ENCODE measurements at regions not wholly inside any gene's neighbourhood (a gene's known extent, or its start where the extent isn't known, plus 50 kb on each side); places are given as distances from the start of the nearest gene placed in this dataset.
"Not testable (repeated sequence)": the region's sequence is repeated elsewhere in the genome, so short reads cannot be mapped to it uniquely, and the experiment has no call there.

DNA sequence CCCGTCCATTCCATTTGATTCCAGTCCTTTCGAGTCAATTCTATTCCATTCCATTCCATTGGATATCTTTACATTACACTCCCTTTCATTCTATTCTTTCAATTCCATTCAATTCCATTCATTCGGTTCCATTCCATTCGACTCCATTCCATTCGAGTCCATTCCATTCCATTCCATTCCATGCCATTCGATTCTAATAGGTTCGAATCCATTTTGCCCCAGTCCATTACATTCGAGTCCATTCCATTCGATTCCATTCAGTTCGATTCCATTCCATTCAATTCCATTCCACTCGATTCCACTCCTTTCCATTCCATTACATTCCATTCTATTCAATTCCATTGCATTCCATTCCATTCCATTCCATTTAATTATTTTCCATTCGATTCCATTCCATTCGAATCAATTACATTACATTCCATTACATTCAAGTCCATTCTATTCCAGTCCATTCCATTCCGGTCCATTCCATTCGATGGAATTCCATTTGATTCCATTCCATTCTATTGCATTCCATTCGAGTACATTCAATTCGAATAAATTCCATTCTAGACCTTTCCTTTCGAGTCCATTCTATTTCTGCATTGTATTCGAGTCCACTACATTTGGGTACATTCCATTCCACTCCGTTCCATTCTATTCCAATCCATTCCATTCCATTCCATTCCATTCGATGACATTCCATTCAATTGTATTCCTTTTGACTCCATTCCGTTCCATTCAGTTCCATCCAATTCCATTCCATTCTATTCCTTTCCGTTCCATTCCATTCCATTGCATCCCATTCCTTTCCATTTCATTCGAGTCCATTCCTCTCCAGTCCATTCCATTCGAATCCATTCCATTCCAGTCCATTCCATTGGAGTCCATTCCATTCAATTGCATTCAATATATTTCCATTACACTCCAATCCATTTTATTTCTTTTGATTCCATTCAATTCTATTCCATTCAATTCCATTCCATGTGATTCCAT, 2604.8 kb upstream of the TPTE start:
- DNase-seq = no peak
- no peak for TF ChIP-seq EZH2phosphoT487 (IDR thresholded peaks at IDR 0.05; ENCODE audit: borderline replicate concordance, low read length)
- TF ChIP-seq EZH2 (IDR thresholded peaks at IDR 0.05; ENCODE audit: low read length, unreplicated experiment) = no peak
- no peak for TF ChIP-seq CTCF (conservative IDR thresholded peaks at IDR 0.05; ENCODE audit: low read depth, low read length)
- H3K27ac ChIP-seq (ENCODE audit: low read length) = no peak overlapping the region
- no peak overlapping the region for H3K4me2 ChIP-seq (ENCODE audit: low read length)
- intact Hi-C loops (cut with micrococcal nuclease) = no loop called here
- H2AFZ ChIP-seq (ENCODE audit: low read length) = no peak overlapping the region
- H3K36me3 ChIP-seq (ENCODE audit: low read depth, low read length) = no peaks in the 10 kb centered on the region
- H3F3A ChIP-seq (ENCODE audit: low read length, unreplicated experiment) = no peaks in the 10 kb centered on the region
- H3K4me3 ChIP-seq (ENCODE audit: low read length) = no peak overlapping the region
- H3K4me1 ChIP-seq (ENCODE audit: insufficient read depth, low read length) = no peaks in the 10 kb centered on the region
- no peaks in the 10 kb centered on the region for H4K20me1 ChIP-seq (ENCODE audit: low read length)
- no peaks in the 10 kb centered on the region for H3K79me2 ChIP-seq (ENCODE audit: low read length)
- no peaks in the 10 kb centered on the region for H3K27me3 ChIP-seq (ENCODE audit: low read length)
- no peaks in the 10 kb centered on the region for H3K9me2 ChIP-seq (replicated peaks; ENCODE audit: low read length)
- no peaks in the 10 kb centered on the region; the same call in none of the 2 replicates for H3K9me3 ChIP-seq (ENCODE audit: low read length)
- ChIA-PET CTCF (no interaction called here), POLR2A (ENCODE audit: unreplicated experiment) (no interaction called here)
- no peak for ATAC-seq
- no peak overlapping the region for H3K9ac ChIP-seq (ENCODE audit: low read length)
- no TSS peak for BruUV-seq (replicated peaks)

- H3K4me2 ChIP-seq (ENCODE audit: low read length) = no peak overlapping the region
- no peaks in the 10 kb centered on the region for H3K36me3 ChIP-seq (ENCODE audit: low read depth, low read length)
- H3K4me1 ChIP-seq (ENCODE audit: insufficient read depth, low read length) = no peaks in the 10 kb centered on the region
- no TSS peak for BruUV-seq (replicated peaks)
- POLR2A ChIA-PET (ENCODE audit: unreplicated experiment) = no interaction called here
- no peaks in the 10 kb centered on the region for H3K79me2 ChIP-seq (ENCODE audit: low read length)
- no peaks in the 10 kb centered on the region for H4K20me1 ChIP-seq (ENCODE audit: low read length)
- H3K9me3 ChIP-seq (ENCODE audit: low read length) = no peaks in the 10 kb centered on the region; the same call in none of the 2 replicates
- CTCF ChIA-PET = no interaction called here
- H3K9me2 ChIP-seq (replicated peaks; ENCODE audit: low read length) = no peaks in the 10 kb centered on the region
- H2AFZ ChIP-seq (ENCODE audit: low read length) = no peak overlapping the region
- ATAC-seq (no peak), DNase-seq (no peak)
- no peak overlapping the region for H3K9ac ChIP-seq (ENCODE audit: low read length)
- no peak overlapping the region for H3K27ac ChIP-seq (ENCODE audit: low read length)
- H3K4me3 ChIP-seq (ENCODE audit: low read length) = no peak overlapping the region
- H3F3A ChIP-seq (ENCODE audit: low read length, unreplicated experiment) = no peaks in the 10 kb centered on the region
- no peaks in the 10 kb centered on the region for H3K27me3 ChIP-seq (ENCODE audit: low read length)
- TF ChIP-seq EZH2phosphoT487 (IDR thresholded peaks at IDR 0.05; ENCODE audit: borderline replicate concordance, low read length) (no peak), CTCF (conservative IDR thresholded peaks at IDR 0.05; ENCODE audit: low read depth, low read length) (no peak), EZH2 (IDR thresholded peaks at IDR 0.05; ENCODE audit: low read length, unreplicated experiment) (no peak)
- intact Hi-C loops (cut with micrococcal nuclease) = no loop called here
These were observed 2603.7 kb upstream of the TPTE start for GRCh38 chr21:7917729-7918128.

DNA sequence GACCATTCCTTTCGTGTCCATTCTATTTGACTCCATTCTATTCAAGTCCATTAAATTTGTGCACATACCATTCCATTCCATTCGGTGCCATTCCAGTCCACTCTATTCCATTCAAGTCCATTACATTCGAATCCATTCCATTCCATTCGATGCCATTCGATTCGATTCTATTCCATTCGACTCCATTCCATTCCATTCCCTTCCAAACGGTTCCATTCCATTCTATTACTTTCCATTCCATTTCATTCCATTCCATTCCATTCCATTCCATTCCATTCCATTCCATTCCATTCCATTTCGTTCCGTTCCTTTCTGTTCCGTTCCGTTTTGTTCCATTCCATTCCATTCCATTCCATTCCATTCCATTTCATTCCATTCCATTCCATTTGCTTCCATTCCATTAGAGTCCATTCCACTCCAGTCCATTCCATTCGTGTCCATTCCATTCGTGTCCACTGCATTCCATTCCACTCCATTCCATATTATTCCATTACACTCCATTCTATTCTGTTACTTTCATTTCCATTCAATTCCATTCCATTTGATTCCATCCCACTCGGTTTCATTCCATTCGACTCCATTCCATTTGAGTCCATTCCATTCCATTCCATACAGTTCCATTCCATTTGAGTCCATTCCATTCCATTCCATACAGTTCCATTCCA, 2595.3 kb upstream of the TPTE start:
- H3K9ac ChIP-seq (ENCODE audit: low read length); H3K4me3 ChIP-seq (ENCODE audit: low read length); H3K4me2 ChIP-seq (ENCODE audit: low read length); H3F3A ChIP-seq (ENCODE audit: low read length, unreplicated experiment); CTCF ChIA-PET; H4K20me1 ChIP-seq (ENCODE audit: low read length); H3K27me3 ChIP-seq (ENCODE audit: low read length); H2AFZ ChIP-seq (ENCODE audit: low read length); intact Hi-C loops (cut with micrococcal nuclease); H3K79me2 ChIP-seq (ENCODE audit: low read length); POLR2A ChIA-PET (ENCODE audit: unreplicated experiment); BruUV-seq (replicated peaks); H3K9me2 ChIP-seq (replicated peaks; ENCODE audit: low read length); H3K27ac ChIP-seq (ENCODE audit: low read length); DNase-seq; ATAC-seq; H3K4me1 ChIP-seq (ENCODE audit: insufficient read depth, low read length); H3K36me3 ChIP-seq (ENCODE audit: low read depth, low read length): not testable (repeated sequence)
- peaks cover 38% of the 10 kb centered on the region for H3K9me3 ChIP-seq (ENCODE audit: low read length)

DNA sequence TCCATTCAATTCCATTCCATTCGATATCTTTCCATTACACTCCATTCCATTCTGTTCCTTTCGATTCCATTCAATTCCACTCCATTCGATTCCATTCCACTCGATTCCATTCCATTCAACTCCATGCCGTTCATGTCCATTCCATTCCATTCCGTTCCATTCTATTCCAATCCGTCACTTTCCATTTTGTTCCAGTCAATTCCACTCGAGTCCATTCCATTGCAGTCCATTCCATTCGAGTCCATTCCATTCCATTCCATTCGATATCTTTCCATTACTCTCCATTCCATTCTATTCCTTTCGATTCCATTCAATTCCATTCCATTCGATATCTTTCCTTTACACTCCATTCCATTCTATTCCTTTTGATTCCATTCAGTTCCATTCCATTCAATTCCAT, 2592.9 kb upstream of the TPTE start:
- H3K9ac ChIP-seq (ENCODE audit: low read length); H3K9me2 ChIP-seq (replicated peaks; ENCODE audit: low read length); H3K4me2 ChIP-seq (ENCODE audit: low read length); DNase-seq; H3K27me3 ChIP-seq (ENCODE audit: low read length); H3K36me3 ChIP-seq (ENCODE audit: low read depth, low read length); H3K27ac ChIP-seq (ENCODE audit: low read length); ATAC-seq; H3K4me3 ChIP-seq (ENCODE audit: low read length); POLR2A ChIA-PET (ENCODE audit: unreplicated experiment); H3F3A ChIP-seq (ENCODE audit: low read length, unreplicated experiment); H3K4me1 ChIP-seq (ENCODE audit: insufficient read depth, low read length); CTCF ChIA-PET; H2AFZ ChIP-seq (ENCODE audit: low read length); BruUV-seq (replicated peaks); intact Hi-C loops (cut with micrococcal nuclease); H4K20me1 ChIP-seq (ENCODE audit: low read length); H3K79me2 ChIP-seq (ENCODE audit: low read length): not testable (repeated sequence)
- peaks cover 63% of the 10 kb centered on the region for H3K9me3 ChIP-seq (ENCODE audit: low read length)

GRCh38 chr21:7929586-7929985, 2591.8 kb upstream of the TPTE start:
- H3K4me2 ChIP-seq (ENCODE audit: low read length); H3K36me3 ChIP-seq (ENCODE audit: low read depth, low read length); H3K27ac ChIP-seq (ENCODE audit: low read length); H3K27me3 ChIP-seq (ENCODE audit: low read length); H3K79me2 ChIP-seq (ENCODE audit: low read length); H3K9ac ChIP-seq (ENCODE audit: low read length); BruUV-seq (replicated peaks); H3K9me2 ChIP-seq (replicated peaks; ENCODE audit: low read length); ATAC-seq; CTCF ChIA-PET; POLR2A ChIA-PET (ENCODE audit: unreplicated experiment); H3K4me1 ChIP-seq (ENCODE audit: insufficient read depth, low read length); H3F3A ChIP-seq (ENCODE audit: low read length, unreplicated experiment); H2AFZ ChIP-seq (ENCODE audit: low read length); H4K20me1 ChIP-seq (ENCODE audit: low read length); H3K4me3 ChIP-seq (ENCODE audit: low read length); DNase-seq; intact Hi-C loops (cut with micrococcal nuclease): not testable (repeated sequence)
- H3K9me3 ChIP-seq (ENCODE audit: low read length) = peaks cover 74% of the 10 kb centered on the region

All from PC-3 (cell line).